Natural killer cell treated with Interleukin-12 subunit alpha and Interleukin-12 subunit beta and Interleukin-15 and Interleukin-18, amount 100 ng/mL, for 72 hours (primary cell): ENCODE measurements at regions not wholly inside any gene's neighbourhood (a gene's known extent, or its start where the extent isn't known, plus 50 kb on each side); places are given as distances from the start of the nearest gene placed in this dataset.

Source experiments
- ATAC-seq, 2 donors: fragments of 150-1000 bp; cut with Tn5 transposase in 1 of 2; sonication (Bioruptor Pico), chemical (Tn5 transposase) in 1 of 2; 2 replicates each; pipeline ENCODE4 v1.10.0; 2021
- DNase-seq: peaks from one replicate; pipeline ENCODE4 v3.0.0; 2022; ENCODE audit warnings: low spot score
- H3K27ac Mint-ChIP-seq, 2 donors: 1 replicate in 1 of 2; 2 replicates in 1 of 2; pipeline ENCODE4 v1.8.0; 2022; ENCODE audit warnings: mixed read lengths in 2 of 2, mild to moderate bottlenecking in 1 of 2, moderate library complexity in 1 of 2
- H3K27me3 Mint-ChIP-seq, 2 donors: 1 replicate in 1 of 2; 2 replicates in 1 of 2; pipeline ENCODE4 v1.8.0; 2022; ENCODE audit warnings: mixed read lengths in 2 of 2
- H3K36me3 Mint-ChIP-seq: one replicate; pipeline ENCODE4 v1.8.0; 2022; ENCODE audit warnings: mixed read lengths
- H3K4me1 Mint-ChIP-seq, 2 donors: 1 replicate in 1 of 2; 2 replicates in 1 of 2; pipeline ENCODE4 v1.8.0; 2022; ENCODE audit warnings: low read depth in 2 of 2, mixed read lengths in 2 of 2, mild to moderate bottlenecking in 1 of 2
- H3K4me3 Mint-ChIP-seq: one replicate; pipeline ENCODE4 v1.8.0; 2022; ENCODE audit warnings: mixed read lengths
- H3K9me3 Mint-ChIP-seq: 2 replicates; pipeline ENCODE4 v1.8.0; 2022; ENCODE audit warnings: mixed read lengths

DNA sequence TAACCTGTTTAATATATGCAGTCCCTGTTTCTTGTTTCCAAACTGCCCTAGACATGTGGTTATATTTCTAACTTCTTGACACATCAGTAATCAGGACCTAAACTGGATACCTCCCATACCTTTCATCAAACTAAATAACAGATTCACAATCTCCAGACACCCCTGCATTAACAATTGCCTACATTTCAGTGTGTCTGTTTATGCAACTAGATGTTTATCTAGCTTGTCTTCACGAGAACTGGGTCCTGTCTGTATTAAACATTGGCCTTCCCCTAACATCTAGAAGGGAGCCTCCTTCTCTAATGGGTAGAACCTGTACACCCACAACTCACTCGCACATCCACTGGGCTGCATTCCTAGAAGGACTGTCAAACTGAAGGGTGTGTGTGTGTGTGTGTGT, 683.7 kb upstream of the FZD8 start:
- Mint-ChIP-seq H3K27me3 (no peaks in the 10 kb centered on the region), H3K4me1 (no peaks in the 10 kb centered on the region), H3K36me3 (no peaks in the 10 kb centered on the region), H3K9me3 (peaks cover 10% of the 10 kb centered on the region), H3K27ac (no peak overlapping the region), H3K4me3 (no peak overlapping the region)
- no peak for ATAC-seq
- DNase-seq: no peak

- H3K36me3 Mint-ChIP-seq: peaks cover 5% of the 10 kb centered on the region
- DNase-seq: no peak
Observed at GRCh38 chr10:36324831-36325230, 682.7 kb upstream of the FZD8 start.

GRCh38 chr10:36313142-36313541, 671.0 kb upstream of the FZD8 start:
- Mint-ChIP-seq H3K36me3 (no peaks in the 10 kb centered on the region), H3K27me3 (no peaks in the 10 kb centered on the region), H3K9me3 (peaks cover 2% of the 10 kb centered on the region), H3K4me1 (no peaks in the 10 kb centered on the region), H3K27ac (no peak overlapping the region), H3K4me3 (no peak overlapping the region)
- ATAC-seq (no peak), DNase-seq (no peak)

More at GRCh38 chr10:36324831-36325230, 682.7 kb upstream of the FZD8 start:
- no peak overlapping the region for H3K4me3 Mint-ChIP-seq
- H3K4me1 Mint-ChIP-seq: no peaks in the 10 kb centered on the region
- H3K27me3 Mint-ChIP-seq: no peaks in the 10 kb centered on the region
- ATAC-seq: no peak
- no peak overlapping the region for H3K27ac Mint-ChIP-seq
- peaks cover 11% of the 10 kb centered on the region for H3K9me3 Mint-ChIP-seq

DNA sequence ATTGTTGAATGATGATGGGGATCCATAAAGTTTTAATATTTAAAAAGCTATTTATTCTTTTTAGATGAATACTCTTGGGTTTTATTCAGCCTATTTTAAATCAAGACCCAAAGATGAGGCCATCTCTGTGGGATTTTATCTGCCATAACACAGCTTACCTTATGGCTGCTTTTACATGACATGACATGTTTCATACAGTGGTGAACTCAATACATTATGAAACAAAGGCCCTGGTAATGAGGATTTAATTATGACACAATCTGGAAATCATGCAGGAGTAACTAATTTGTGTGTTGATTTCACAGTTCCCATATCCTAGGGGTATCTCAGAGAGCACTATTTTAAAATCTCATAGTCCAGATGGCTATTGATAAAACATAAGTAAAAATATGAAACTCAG, 661.8 kb upstream of the FZD8 start:
- no peak overlapping the region for H3K4me3 Mint-ChIP-seq
- no peak for ATAC-seq
- no peak for DNase-seq
- H3K36me3 Mint-ChIP-seq: no peaks in the 10 kb centered on the region
- H3K4me1 Mint-ChIP-seq: no peaks in the 10 kb centered on the region
- no peaks in the 10 kb centered on the region for H3K9me3 Mint-ChIP-seq
- H3K27ac Mint-ChIP-seq: no peak overlapping the region
- no peaks in the 10 kb centered on the region for H3K27me3 Mint-ChIP-seq

DNA sequence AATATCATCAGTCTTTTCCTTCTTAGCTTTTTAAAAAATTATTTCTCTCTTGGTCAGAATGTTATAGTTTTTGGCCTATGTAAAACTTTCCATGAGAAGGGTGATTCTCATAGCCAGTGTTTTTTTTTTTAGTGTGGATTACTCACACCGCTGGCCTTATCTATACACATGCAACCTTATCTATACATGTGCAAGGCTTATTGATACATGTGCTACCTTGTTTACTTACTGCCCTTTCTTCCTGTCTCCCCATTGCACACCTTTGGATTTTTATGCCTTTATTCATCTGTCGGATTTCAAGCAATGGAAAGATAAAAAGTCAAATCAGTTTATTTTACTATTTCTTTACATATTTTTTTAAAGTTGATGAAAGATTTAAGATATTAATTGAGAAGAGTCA, 660.0 kb upstream of the FZD8 start:
- H3K9me3 Mint-ChIP-seq: no peaks in the 10 kb centered on the region
- H3K27me3 Mint-ChIP-seq: no peaks in the 10 kb centered on the region
- no peak overlapping the region for H3K27ac Mint-ChIP-seq
- H3K36me3 Mint-ChIP-seq: no peaks in the 10 kb centered on the region
- H3K4me3 Mint-ChIP-seq: no peak overlapping the region
- no peak for ATAC-seq
- DNase-seq: no peak
- no peaks in the 10 kb centered on the region for H3K4me1 Mint-ChIP-seq

DNA sequence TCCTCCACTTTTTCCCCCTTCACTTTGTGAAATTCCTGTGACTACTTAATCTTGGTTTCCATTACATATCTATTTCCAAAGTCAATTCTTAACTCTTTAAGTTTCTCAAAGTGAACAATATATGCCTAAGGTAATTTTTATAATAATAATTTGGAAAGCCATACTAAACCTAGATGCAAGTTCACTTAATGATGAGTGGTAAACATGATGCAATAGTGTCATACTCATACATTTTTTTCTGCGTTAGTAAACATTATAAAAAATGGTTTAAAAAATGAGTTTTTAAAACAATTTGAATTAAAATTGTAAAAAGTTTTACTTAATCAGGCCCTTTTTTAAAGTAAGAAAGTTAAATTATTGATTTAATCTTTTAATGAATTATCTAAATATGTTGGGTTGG, 659.4 kb upstream of the FZD8 start:
- Mint-ChIP-seq H3K4me1 (no peaks in the 10 kb centered on the region), H3K36me3 (no peaks in the 10 kb centered on the region), H3K27me3 (no peaks in the 10 kb centered on the region), H3K9me3 (no peaks in the 10 kb centered on the region), H3K4me3 (no peak overlapping the region), H3K27ac (no peak overlapping the region)
- ATAC-seq (no peak), DNase-seq (no peak)

- H3K36me3 Mint-ChIP-seq: no peaks in the 10 kb centered on the region
- no peak overlapping the region for H3K27ac Mint-ChIP-seq
- no peaks in the 10 kb centered on the region for H3K27me3 Mint-ChIP-seq
- no peak for ATAC-seq
- no peak overlapping the region for H3K4me3 Mint-ChIP-seq
- H3K4me1 Mint-ChIP-seq: no peaks in the 10 kb centered on the region
- no peak for DNase-seq
- H3K9me3 Mint-ChIP-seq: no peaks in the 10 kb centered on the region
Observed at GRCh38 chr10:36301139-36301538, 659.0 kb upstream of the FZD8 start.

GRCh38 chr10:36283827-36284226, 641.7 kb upstream of the FZD8 start:
- ATAC-seq: no peak

DNA sequence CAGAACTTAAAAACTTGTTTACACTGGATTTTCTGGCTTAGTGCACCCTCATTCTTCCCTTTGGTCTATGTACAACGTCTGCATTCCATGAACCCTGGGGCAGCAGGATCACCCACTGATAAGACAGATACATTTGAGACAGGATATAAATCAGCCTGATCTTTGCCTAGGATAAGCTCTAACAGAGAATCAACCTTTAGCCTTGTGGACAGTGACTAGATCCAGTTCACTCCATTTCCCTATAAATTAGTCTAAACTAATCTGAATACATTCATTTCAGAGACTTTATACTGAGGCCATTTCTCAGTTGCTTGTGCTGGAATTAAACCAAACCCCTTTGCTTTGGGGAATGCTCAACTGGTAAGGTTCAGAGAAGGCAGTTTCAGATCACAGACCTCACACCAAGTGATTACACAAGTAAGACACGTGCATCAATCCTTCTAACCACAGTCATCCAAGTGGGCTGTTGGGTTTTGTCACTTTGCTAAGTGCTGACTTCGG, 639.8 kb upstream of the FZD8 start:
- Mint-ChIP-seq H3K27ac (no peak overlapping the region), H3K36me3 (peaks cover 5% of the 10 kb centered on the region), H3K9me3 (peaks cover 14% of the 10 kb centered on the region), H3K27me3 (no peaks in the 10 kb centered on the region), H3K4me1 (no peaks in the 10 kb centered on the region), H3K4me3 (no peak overlapping the region)
- DNase-seq (no peak), ATAC-seq (no peak)

More at GRCh38 chr10:36283827-36284226, 641.7 kb upstream of the FZD8 start:
- no peak for DNase-seq
- Mint-ChIP-seq H3K36me3 (peaks cover 16% of the 10 kb centered on the region), H3K27ac (no peak overlapping the region), H3K4me1 (no peaks in the 10 kb centered on the region), H3K9me3 (peaks cover 17% of the 10 kb centered on the region), H3K4me3 (no peak overlapping the region), H3K27me3 (no peaks in the 10 kb centered on the region)

DNA sequence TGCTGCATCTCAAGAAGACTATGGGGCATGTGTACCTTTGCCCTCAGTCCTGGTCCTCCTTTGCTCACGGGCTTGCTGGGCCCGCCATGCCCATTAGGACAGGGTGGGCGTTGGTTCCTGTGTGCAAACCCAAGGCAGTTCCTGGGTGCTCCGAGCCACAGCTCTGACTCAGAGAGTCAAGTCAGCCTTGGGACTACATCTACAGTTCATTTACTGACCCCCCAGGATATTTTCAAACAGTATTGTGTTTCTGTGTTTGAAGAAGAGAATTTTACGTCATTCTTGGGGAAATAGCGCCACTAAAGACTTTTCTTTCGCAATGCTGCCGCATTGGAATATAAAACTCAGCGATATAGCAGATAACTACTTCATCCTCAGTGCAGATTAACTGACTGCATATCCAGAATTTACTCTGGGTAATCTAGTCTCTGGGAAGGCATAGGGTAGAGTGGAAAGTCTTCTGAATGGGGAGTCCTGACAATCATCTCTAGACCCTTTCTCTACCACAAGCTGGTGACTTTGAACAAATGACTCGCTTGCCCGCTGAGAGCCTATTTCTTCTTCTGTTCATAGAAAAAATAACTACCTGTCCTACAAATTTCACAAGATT, 638.9 kb upstream of the FZD8 start:
- Mint-ChIP-seq H3K4me1 (no peaks in the 10 kb centered on the region), H3K27ac (no peak overlapping the region), H3K4me3 (no peak overlapping the region), H3K27me3 (no peaks in the 10 kb centered on the region), H3K9me3 (peaks cover 16% of the 10 kb centered on the region), H3K36me3 (peaks cover 5% of the 10 kb centered on the region)
- DNase-seq (no peak), ATAC-seq (no peak)

DNA sequence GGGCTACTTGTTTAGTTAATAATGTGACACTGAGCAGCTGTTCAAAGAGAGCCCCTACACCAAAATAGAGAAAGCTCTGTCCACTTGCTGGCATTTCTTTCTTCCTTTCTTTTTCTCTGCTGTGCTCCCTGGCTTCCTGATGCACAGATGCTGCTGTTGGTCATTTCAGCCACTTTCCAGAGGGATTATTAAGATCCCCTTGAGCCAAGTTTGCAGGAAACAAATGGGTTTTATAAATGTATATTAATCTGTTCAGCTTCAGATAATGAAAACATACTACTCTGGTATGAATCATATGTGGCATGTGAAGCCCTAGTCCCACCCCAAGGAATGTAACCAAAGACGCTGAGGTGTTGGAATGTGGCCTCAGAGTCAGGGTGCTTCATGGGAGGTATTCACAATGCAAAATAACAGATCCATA, 638.2 kb upstream of the FZD8 start:
- Mint-ChIP-seq H3K27me3 (no peaks in the 10 kb centered on the region), H3K4me3 (no peak overlapping the region), H3K36me3 (peaks cover 5% of the 10 kb centered on the region), H3K27ac (no peak overlapping the region), H3K4me1 (no peaks in the 10 kb centered on the region), H3K9me3 (peaks cover 15% of the 10 kb centered on the region)
- DNase-seq: no peak
- ATAC-seq: no peak

- no peak for DNase-seq
- Mint-ChIP-seq H3K36me3 (peaks cover 15% of the 10 kb centered on the region), H3K27me3 (no peaks in the 10 kb centered on the region), H3K9me3 (peaks cover 19% of the 10 kb centered on the region), H3K4me3 (no peak overlapping the region), H3K27ac (no peak overlapping the region), H3K4me1 (no peaks in the 10 kb centered on the region)
- no peak for ATAC-seq
Observed at GRCh38 chr10:36278176-36278575, 636.1 kb upstream of the FZD8 start.

GRCh38 chr10:36277459-36277858, 635.4 kb upstream of the FZD8 start:
- ATAC-seq (no peak), DNase-seq (no peak)
- Mint-ChIP-seq H3K36me3 (peaks cover 15% of the 10 kb centered on the region), H3K4me3 (no peak overlapping the region), H3K27ac (no peak overlapping the region), H3K27me3 (no peaks in the 10 kb centered on the region), H3K4me1 (no peaks in the 10 kb centered on the region), H3K9me3 (peaks cover 18% of the 10 kb centered on the region)

DNA sequence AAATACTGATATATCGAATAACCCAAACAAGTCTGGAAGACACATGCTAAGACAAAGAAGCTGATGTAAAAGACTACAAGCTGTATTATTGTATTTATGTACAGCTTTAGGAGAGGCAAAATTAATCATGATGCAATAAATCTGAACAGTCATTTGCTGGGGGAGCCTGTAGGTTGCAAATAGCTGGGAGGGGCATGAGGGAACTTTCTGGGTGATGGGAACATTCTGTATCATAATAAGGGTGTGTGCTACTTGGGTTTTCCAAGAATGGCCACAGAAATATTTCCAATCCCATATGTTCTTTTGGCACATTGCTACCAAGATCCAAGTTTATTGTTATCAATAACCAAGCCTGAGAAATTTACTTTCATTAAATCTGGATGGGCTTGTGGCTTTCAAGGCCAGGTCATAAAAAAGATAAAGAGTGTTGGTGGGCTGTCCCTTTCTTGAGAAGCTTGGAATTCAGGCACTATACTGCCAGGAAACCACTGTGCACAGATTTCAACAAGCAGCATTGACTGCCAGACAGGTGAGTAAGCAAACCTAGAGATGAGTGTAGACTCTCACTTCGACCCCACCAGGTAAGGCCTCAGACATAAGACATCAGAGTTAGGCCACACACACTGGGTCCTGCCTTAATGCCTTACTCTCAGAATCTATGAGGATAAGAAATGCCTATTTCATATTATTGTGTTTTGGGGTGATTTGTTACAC, 629.7 kb upstream of the FZD8 start:
- Mint-ChIP-seq H3K36me3 (peaks cover 10% of the 10 kb centered on the region), H3K4me3 (no peak overlapping the region), H3K27me3 (no peaks in the 10 kb centered on the region), H3K9me3 (peaks cover 16% of the 10 kb centered on the region), H3K4me1 (no peaks in the 10 kb centered on the region), H3K27ac (no peak overlapping the region)
- no peak for ATAC-seq
- DNase-seq: no peak
